OCI-LY7 (cell line): ENCODE measurements at regions not wholly inside any gene's neighbourhood (a gene's known extent, or its start where the extent isn't known, plus 50 kb on each side); places are given as distances from the start of the nearest gene placed in this dataset.

ENCODE experiments used
- BruUV-seq: library from RNA; stranded (reverse); fragments of 400-500 nt; replicated peaks from 2 replicates; lab custom pipeline; 2021; lab: Mats Ljungman, UMichigan
- CTCF ChIA-PET: fragments of 300-600 bp; sonication (Branson Sonifier 250); formaldehyde crosslinking; loops from one replicate; lab custom pipeline; 2022; ENCODE audit warnings: antibody characterized with exemption; ENCODE audit not compliant: unreplicated experiment; lab: Charles Lee
- POLR2A ChIA-PET: fragments of 300-600 bp; sonication (Branson Sonifier 250); formaldehyde crosslinking; loops from one replicate; lab custom pipeline; 2022; ENCODE audit warnings: antibody characterized with exemption; lab: Charles Lee
- DNase-seq: peaks from one replicate; pipeline ENCODE4 v3.0.0-alpha.2; 2015; ENCODE audit warnings: low spot score
- H2AFZ ChIP-seq: fragments of 200-600 bp; sonication (generic), shearing (Covaris generic); 2 replicates; pipeline ENCODE4 v1.6.1; 2014; ENCODE audit warnings: mild to moderate bottlenecking, antibody characterized with exemption, low read length, moderate library complexity
- H3K27ac ChIP-seq: fragments of 200-600 bp; sonication (generic); 2 replicates; pipeline ENCODE4 v1.5.1; 2014; ENCODE audit warnings: mixed run types, low read depth, mild to moderate bottlenecking, moderate library complexity, low read length, inconsistent platforms; ENCODE audit not compliant: poor library complexity, severe bottlenecking
- H3K36me3 ChIP-seq: fragments of 200-600 bp; sonication (generic); 2 replicates; pipeline ENCODE4 v1.6.1; 2014; ENCODE audit warnings: mild to moderate bottlenecking, antibody characterized with exemption, low read length, moderate library complexity, mixed read lengths; ENCODE audit not compliant: insufficient read depth
- H3K4me1 ChIP-seq: fragments of 200-600 bp; sonication (generic); 2 replicates; pipeline ENCODE4 v1.5.1; 2014; ENCODE audit warnings: mild to moderate bottlenecking, low read length; ENCODE audit not compliant: insufficient read depth, poor library complexity, severe bottlenecking
- H3K4me2 ChIP-seq: fragments of 200-600 bp; sonication (generic); 2 replicates; pipeline ENCODE4 v1.6.1; 2014; ENCODE audit warnings: mild to moderate bottlenecking, low read length
- H3K4me3 ChIP-seq: fragments of 200-600 bp; sonication (generic); 2 replicates; pipeline ENCODE4 v1.5.1; 2014; ENCODE audit warnings: mild to moderate bottlenecking, low read depth, low read length; ENCODE audit not compliant: poor library complexity, severe bottlenecking
- H3K79me2 ChIP-seq: fragments of 200-600 bp; sonication (generic); 2 replicates; pipeline ENCODE4 v1.6.1; 2016; ENCODE audit warnings: low read depth, mild to moderate bottlenecking, low read length, moderate library complexity, mixed read lengths; ENCODE audit not compliant: insufficient read depth
- H3K9me2 ChIP-seq: fragments of 200-600 bp; sonication (generic); 2 replicates; pipeline ENCODE4 v1.6.1; 2016; ENCODE audit warnings: mild to moderate bottlenecking, low read length, mixed read lengths; ENCODE audit not compliant: insufficient read depth
- H3K9me3 ChIP-seq: fragments of 200-600 bp; sonication (generic); 2 replicates; pipeline ENCODE4 v1.6.1; 2014; ENCODE audit warnings: mild to moderate bottlenecking, mixed run types, low read length, mixed read lengths
- H4K20me1 ChIP-seq: fragments of 200-600 bp; sonication (generic); 2 replicates; pipeline ENCODE4 v1.6.1; 2014; ENCODE audit warnings: mild to moderate bottlenecking, antibody characterized with exemption, low read length, moderate library complexity, mixed read lengths; ENCODE audit not compliant: insufficient read depth
- EZH2phosphoT487 ChIP-seq: fragments of 200-600 bp; sonication (generic); IDR thresholded peaks from 2 replicates; pipeline ENCODE4 v1.6.1; 2018; ENCODE audit warnings: low read depth, borderline replicate concordance, mild to moderate bottlenecking, mixed run types, antibody characterized with exemption, low read length, moderate library complexity, mixed read lengths
- intact Hi-C: fragments of 100-400 bp; cut with micrococcal nuclease; formaldehyde crosslinking; loops from one replicate; pipeline ENCODE4 v1.10.0; 2022; ENCODE audit not compliant: unreplicated experiment
- TF ChIP-seq, protein P1 (sequence below): fragments of 200-600 bp; sonication (generic); conservative IDR thresholded peaks from 2 replicates; pipeline ENCODE4 v1.5.1; 2014; ENCODE audit warnings: mild to moderate bottlenecking, antibody characterized with exemption, low read length, moderate library complexity, mixed read lengths

DNA sequence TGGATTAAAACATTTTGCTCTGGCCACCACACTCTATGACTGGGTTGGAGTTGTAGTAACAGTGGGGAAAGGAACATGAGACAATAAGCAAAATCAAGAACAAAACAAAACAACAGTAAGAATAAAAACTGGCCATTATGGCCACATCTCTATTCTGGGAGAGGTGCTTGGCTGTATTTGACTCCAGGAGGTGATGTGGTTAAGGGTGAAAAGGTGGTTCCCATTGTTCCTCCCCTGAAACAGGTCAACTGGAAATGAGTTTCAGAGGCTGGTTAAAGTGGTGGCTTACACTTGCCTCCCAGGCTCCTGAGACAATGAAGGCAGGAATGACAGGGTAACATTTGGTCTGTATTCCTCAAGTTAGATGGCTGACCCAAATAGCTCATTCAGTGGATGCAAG lies 67.3 kb upstream of the FANCL start:
- DNase-seq: no peak
- POLR2A ChIA-PET: interaction anchor here (0.6 to 0.7 kb wide), 2 partner anchors 188 to 450 kb away, joined by 3 read pairs; no protein-coding TSS in a partner anchor
- CTCF ChIA-PET: no interaction called here
- Histone ChIP-seq H3K36me3 (no peaks in the 10 kb centered on the region), H3K4me2 (no peak overlapping the region), H2AFZ (no peak overlapping the region), H3K4me1 (no peaks in the 10 kb centered on the region), H3K9me2 (no peaks in the 10 kb centered on the region), H3K27ac (no peak overlapping the region), H3K9me3 (no peaks in the 10 kb centered on the region), H3K79me2 (no peaks in the 10 kb centered on the region), H3K4me3 (no peak overlapping the region), H4K20me1 (no peaks in the 10 kb centered on the region)
- BruUV-seq: no TSS peak
- intact Hi-C loops: no loop called here
- TF ChIP-seq EZH2phosphoT487: no peak
- TF ChIP-seq, protein P1, sequence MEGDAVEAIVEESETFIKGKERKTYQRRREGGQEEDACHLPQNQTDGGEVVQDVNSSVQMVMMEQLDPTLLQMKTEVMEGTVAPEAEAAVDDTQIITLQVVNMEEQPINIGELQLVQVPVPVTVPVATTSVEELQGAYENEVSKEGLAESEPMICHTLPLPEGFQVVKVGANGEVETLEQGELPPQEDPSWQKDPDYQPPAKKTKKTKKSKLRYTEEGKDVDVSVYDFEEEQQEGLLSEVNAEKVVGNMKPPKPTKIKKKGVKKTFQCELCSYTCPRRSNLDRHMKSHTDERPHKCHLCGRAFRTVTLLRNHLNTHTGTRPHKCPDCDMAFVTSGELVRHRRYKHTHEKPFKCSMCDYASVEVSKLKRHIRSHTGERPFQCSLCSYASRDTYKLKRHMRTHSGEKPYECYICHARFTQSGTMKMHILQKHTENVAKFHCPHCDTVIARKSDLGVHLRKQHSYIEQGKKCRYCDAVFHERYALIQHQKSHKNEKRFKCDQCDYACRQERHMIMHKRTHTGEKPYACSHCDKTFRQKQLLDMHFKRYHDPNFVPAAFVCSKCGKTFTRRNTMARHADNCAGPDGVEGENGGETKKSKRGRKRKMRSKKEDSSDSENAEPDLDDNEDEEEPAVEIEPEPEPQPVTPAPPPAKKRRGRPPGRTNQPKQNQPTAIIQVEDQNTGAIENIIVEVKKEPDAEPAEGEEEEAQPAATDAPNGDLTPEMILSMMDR: no peak

DNA sequence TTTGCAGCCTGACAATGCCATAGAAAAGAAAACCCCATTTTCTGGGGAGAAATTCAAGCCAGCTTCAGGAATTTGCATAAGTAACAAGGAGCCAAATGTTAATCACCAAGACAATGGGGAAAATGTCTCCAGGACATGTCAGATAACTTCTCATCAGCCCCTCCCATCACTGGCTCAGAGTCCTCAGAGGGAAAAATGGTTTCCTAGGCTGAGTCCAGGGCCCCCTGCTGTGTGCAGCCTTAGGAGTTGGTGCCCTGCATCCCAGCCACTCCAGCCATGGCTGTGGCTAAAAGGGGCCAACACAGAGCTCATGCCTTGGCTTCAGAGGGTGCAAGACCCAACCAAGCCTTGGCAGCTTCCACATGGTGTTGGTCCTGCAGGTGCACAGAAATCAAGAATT lies 63.7 kb upstream of the FANCL start:
- no peak for DNase-seq
- TF ChIP-seq EZH2phosphoT487: no peak
- TF ChIP-seq, protein P1: no peak
- Histone ChIP-seq H3K27ac (no peak overlapping the region), H3K4me2 (no peak overlapping the region), H3K4me3 (no peak overlapping the region), H4K20me1 (no peaks in the 10 kb centered on the region), H3K9me2 (no peaks in the 10 kb centered on the region), H3K79me2 (no peaks in the 10 kb centered on the region), H2AFZ (no peak overlapping the region), H3K36me3 (no peaks in the 10 kb centered on the region), H3K4me1 (no peaks in the 10 kb centered on the region), H3K9me3 (no peaks in the 10 kb centered on the region)
- intact Hi-C loops: no loop called here
- CTCF ChIA-PET: no interaction called here
- POLR2A ChIA-PET: interaction anchor here (0.9 kb wide), 1 partner anchor 237 kb away, joined by 4 read pairs; no protein-coding TSS in a partner anchor
- no TSS peak for BruUV-seq

DNA sequence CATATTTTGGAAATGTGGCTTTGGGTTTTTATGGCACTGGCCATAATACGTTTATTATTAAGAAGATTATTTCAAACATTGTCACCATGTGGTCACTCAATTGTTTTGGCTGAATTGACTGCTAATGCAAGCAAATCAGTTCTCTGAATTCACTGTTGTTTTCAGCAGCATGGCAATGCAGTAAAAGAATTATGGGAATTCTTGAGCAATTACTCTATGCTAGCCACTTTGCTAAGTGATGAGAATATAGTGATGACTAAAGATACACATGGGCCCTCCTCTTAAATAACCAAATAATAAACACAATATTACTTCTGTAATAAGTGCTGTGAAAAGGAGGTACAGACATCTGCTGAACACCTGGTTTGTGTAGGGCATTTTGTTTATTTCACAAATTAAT lies 58.0 kb upstream of the FANCL start:
- Histone ChIP-seq H4K20me1 (no peaks in the 10 kb centered on the region), H3K4me3 (no peak overlapping the region), H3K79me2 (no peaks in the 10 kb centered on the region), H3K9me3 (no peaks in the 10 kb centered on the region), H3K4me1 (no peaks in the 10 kb centered on the region), H3K4me2 (no peak overlapping the region), H2AFZ (no peak overlapping the region), H3K36me3 (no peaks in the 10 kb centered on the region), H3K9me2 (no peaks in the 10 kb centered on the region), H3K27ac (no peak overlapping the region)
- DNase-seq: no peak
- intact Hi-C loops: no loop called here
- CTCF ChIA-PET: no interaction called here
- no TSS peak for BruUV-seq
- TF ChIP-seq, protein P1: no peak
- no peak for TF ChIP-seq EZH2phosphoT487
- POLR2A ChIA-PET: interaction anchor here (0.6 to 1.2 kb wide), 2 partner anchors 17 to 384 kb away, joined by 3 to 4 read pairs; no protein-coding TSS in a partner anchor
